Endothelial cell of umbilical vein (primary cell): ENCODE measurements at regions not wholly inside any gene's neighbourhood (a gene's known extent, or its start where the extent isn't known, plus 50 kb on each side); places are given as distances from the start of the nearest gene placed in this dataset.

Source experiments
- BruUV-seq: library from RNA; stranded (reverse); fragments of 400-500 nt; replicated peaks from 2 replicates; lab custom pipeline; 2021; lab: Mats Ljungman, UMichigan
- CTCF ChIA-PET: fragments of 300-600, 350-600 bp; sonication (Branson Sonifier 250); formaldehyde crosslinking; loops from one replicate; lab custom pipeline; 2021; ENCODE audit warnings: antibody characterized with exemption, inconsistent platforms; lab: Charles Lee
- POLR2A ChIA-PET: fragments of 300-600, 350-600 bp; sonication (Branson Sonifier 250); formaldehyde crosslinking; loops from one replicate; lab custom pipeline; 2021; ENCODE audit warnings: antibody characterized with exemption, inconsistent platforms; lab: Charles Lee
- DNase-seq: peaks from one replicate; pipeline ENCODE4 v3.0.0-alpha.2; 2011; ENCODE audit warnings: low read depth, low spot score
- FAIRE-seq: peaks from 2 replicates; lab custom pipeline; 2011; peaks lifted over from hg19 to GRCh38; lab: Jason Lieb, UNC
- H2AFZ ChIP-seq: 2 replicates; pipeline ENCODE4 v1.6.0; 2012; ENCODE audit warnings: low read depth, low read length, control low read depth, inconsistent platforms
- H3K27ac ChIP-seq: 2 replicates; pipeline ENCODE4 v1.5.1; 2011; ENCODE audit warnings: low read depth, mild to moderate bottlenecking, control low read depth, low read length, moderate library complexity; ENCODE audit not compliant: insufficient read depth
- H3K27me3 ChIP-seq, 2 experiments: 2 replicates each; pipeline versions ENCODE4 v1.6.0 to v1.6.1; 2011; ENCODE audit warnings: low read length in 2 of 2, mixed read lengths in 1 of 2; ENCODE audit not compliant: control insufficient read depth in 2 of 2, insufficient read depth in 2 of 2
- H3K36me3 ChIP-seq, 2 experiments: 2 replicates in 1 of 2; 3 replicates in 1 of 2; pipeline ENCODE4 v1.5.1; 2011; ENCODE audit warnings: low read length in 2 of 2, mild to moderate bottlenecking in 1 of 2, moderate library complexity in 1 of 2; ENCODE audit not compliant: control insufficient read depth in 2 of 2, insufficient read depth in 2 of 2; ENCODE audit errors: extremely low read depth in 1 of 2
- H3K4me1 ChIP-seq: 3 replicates; pipeline ENCODE4 v1.5.1; 2011; ENCODE audit warnings: mild to moderate bottlenecking, low read length; ENCODE audit not compliant: control insufficient read depth, insufficient read depth; ENCODE audit errors: extremely low read depth
- H3K4me2 ChIP-seq: 2 replicates; pipeline ENCODE4 v1.6.1; 2011; ENCODE audit warnings: low read length, control low read depth, mixed read lengths; ENCODE audit not compliant: insufficient read depth
- H3K4me3 ChIP-seq, 3 experiments: fragments of 200-600 bp in 1 of 3; sonication (generic), shearing (Covaris generic) in 1 of 3; replicated peaks in 1 of 3; 2 replicates each; pipeline ENCODE4 v1.5.1; 2011 to 2016; ENCODE audit warnings: control low read depth in 3 of 3, low read length in 3 of 3, mild to moderate bottlenecking in 2 of 3, inconsistent platforms in 1 of 3, low read depth in 1 of 3, moderate library complexity in 1 of 3; ENCODE audit not compliant: insufficient read depth in 1 of 3
- H3K79me2 ChIP-seq: 2 replicates; pipeline ENCODE4 v1.6.0; 2012; ENCODE audit warnings: low read length, inconsistent platforms; ENCODE audit not compliant: control insufficient read depth, insufficient read depth
- H3K9ac ChIP-seq: replicated peaks from 2 replicates; pipeline ENCODE3; 2011; ENCODE audit warnings: low read length, control low read depth; ENCODE audit not compliant: insufficient read depth; ENCODE audit errors: extremely low read depth
- H3K9me1 ChIP-seq: replicated peaks from 3 replicates; pipeline ENCODE4 v1.6.0; 2011; ENCODE audit warnings: mild to moderate bottlenecking, low read length; ENCODE audit not compliant: control insufficient read depth, insufficient read depth; ENCODE audit errors: extremely low read depth
- H3K9me3 ChIP-seq: replicated peaks from 2 replicates; pipeline ENCODE4 v1.5.1; 2012; ENCODE audit warnings: low read length, inconsistent platforms; ENCODE audit not compliant: control insufficient read depth, insufficient read depth
- H4K20me1 ChIP-seq: replicated peaks from 2 replicates; pipeline ENCODE3; 2011; ENCODE audit warnings: mild to moderate bottlenecking, low read length; ENCODE audit not compliant: control insufficient read depth, insufficient read depth; ENCODE audit errors: extremely low read depth
- CTCF ChIP-seq, 2 donors: IDR thresholded peaks; 1 replicate in 1 of 2; 2 replicates in 1 of 2; pipeline ENCODE4 v1.5.1; 2011; ENCODE audit warnings: low read length in 2 of 2, mild to moderate bottlenecking in 2 of 2, moderate library complexity in 2 of 2, control low read depth in 1 of 2, inconsistent platforms in 1 of 2, low read depth in 1 of 2; ENCODE audit not compliant: insufficient read depth in 1 of 2; ENCODE audit errors: extremely low read depth in 1 of 2
- EZH2 ChIP-seq: IDR thresholded peaks from 2 replicates; pipeline ENCODE4 v1.6.1; 2012; ENCODE audit warnings: borderline replicate concordance, low read depth, mild to moderate bottlenecking, moderate library complexity, low read length, inconsistent platforms; ENCODE audit not compliant: severe bottlenecking
- FOS ChIP-seq: IDR thresholded peaks from 2 replicates; pipeline ENCODE4 v1.6.1; 2011; ENCODE audit warnings: mild to moderate bottlenecking, low read length, moderate library complexity, borderline replicate concordance; ENCODE audit not compliant: insufficient read depth
- GATA2 ChIP-seq: IDR thresholded peaks from 2 replicates; pipeline ENCODE4 v1.7.0; 2011; ENCODE audit warnings: low read depth, mild to moderate bottlenecking, moderate library complexity, mixed read lengths, low read length; ENCODE audit not compliant: insufficient read length, insufficient read depth
- JUN ChIP-seq: IDR thresholded peaks from 2 replicates; pipeline ENCODE4 v1.6.1; 2011; ENCODE audit warnings: borderline replicate concordance, low read depth; ENCODE audit not compliant: insufficient read length, insufficient read depth
- MAX ChIP-seq: IDR thresholded peaks from 2 replicates; pipeline ENCODE4 v1.6.1; 2011; ENCODE audit not compliant: insufficient read depth, insufficient read length
- MYC ChIP-seq: IDR thresholded peaks from one replicate; pipeline ENCODE4 v1.6.1; 2011; ENCODE audit warnings: mild to moderate bottlenecking, low read depth, low read length
- POLR2A ChIP-seq: IDR thresholded peaks from 2 replicates; pipeline ENCODE4 v1.6.1; 2012; ENCODE audit warnings: low read depth, mild to moderate bottlenecking, control low read depth, low read length
- POLR2AphosphoS5 ChIP-seq: IDR thresholded peaks from 2 replicates; pipeline ENCODE4 v1.6.1; 2012; ENCODE audit warnings: low read depth, mild to moderate bottlenecking, control low read depth, low read length, moderate library complexity; ENCODE audit not compliant: insufficient read depth
- dilution Hi-C: fragments of 300-500 bp; cut with MboI; formaldehyde crosslinking; loops from one replicate; pipeline ENCODE4 v1.15.0; 2019; ENCODE audit warnings: low sequenced_read_pairs; ENCODE audit not compliant: extremely low pct_ligation_motif_present
- intact Hi-C: fragments of 100-400 bp; cut with micrococcal nuclease; formaldehyde crosslinking; loops from one replicate; pipeline ENCODE4 v1.10.0; 2022

- Histone ChIP-seq H3K9me3 (no peaks in the 10 kb centered on the region), H3K79me2 (no peaks in the 10 kb centered on the region), H3K36me3 (no peaks in the 10 kb centered on the region), H3K27me3 (no peaks in the 10 kb centered on the region), H3K27ac (no peak overlapping the region), H4K20me1 (no peaks in the 10 kb centered on the region), H3K4me1 (no peaks in the 10 kb centered on the region), H3K4me3 (no peak overlapping the region), H3K9ac (no peak overlapping the region), H2AFZ (no peak overlapping the region), H3K9me1 (no peaks in the 10 kb centered on the region), H3K4me2 (no peak overlapping the region)
- no peak for FAIRE-seq
- no peak for DNase-seq
- TF ChIP-seq POLR2AphosphoS5: no peak
- no peak for TF ChIP-seq JUN
- dilution Hi-C loops: no loop called here
- BruUV-seq: no TSS peak
- CTCF ChIA-PET: interaction anchor here (1.7 to 2.0 kb wide), 2 partner anchors 15 to 37 kb away, joined by 4 to 7 read pairs; no protein-coding TSS in a partner anchor
- POLR2A ChIA-PET: no interaction called here
- intact Hi-C loops: no loop called here
These were observed 208.5 kb upstream of the SNX7 start for GRCh38 chr1:98453066-98453465.

GRCh38 chr1:98452162-98452561 is 209.4 kb upstream of the SNX7 start:
- no peaks in the 10 kb centered on the region for H3K79me2 ChIP-seq
- TF ChIP-seq CTCF (IDR thresholded peaks at IDR 0.05; ENCODE audit: extremely low read depth in 1 of 2, insufficient read depth in 1 of 2, low read depth in 1 of 2, low read length in 2 of 2): no peak
- TF ChIP-seq FOS: no peak
- TF ChIP-seq JUN: no peak
- no peak for TF ChIP-seq MAX
- no peak for TF ChIP-seq GATA2
- TF ChIP-seq POLR2AphosphoS5: no peak
- TF ChIP-seq MYC: no peak
- no peak for TF ChIP-seq POLR2A
- TF ChIP-seq EZH2: no peak
- DNase-seq (no peak), FAIRE-seq (no peak)
- H3K4me3 ChIP-seq: no peak overlapping the region
- H4K20me1 ChIP-seq: no peaks in the 10 kb centered on the region
- ChIA-PET CTCF (interaction anchor here (0.8 to 3.0 kb wide), 8 partner anchors 8 to 366 kb away, joined by 3 to 10 read pairs (median 4); no protein-coding TSS in a partner anchor), POLR2A (no interaction called here)
- H3K9ac ChIP-seq: no peak overlapping the region
- no TSS peak for BruUV-seq
- dilution Hi-C loops (no loop called here), intact Hi-C loops (no loop called here)
- H3K9me1 ChIP-seq: no peaks in the 10 kb centered on the region
- H2AFZ ChIP-seq: no peak overlapping the region
- H3K27ac ChIP-seq: no peak overlapping the region
- no peaks in the 10 kb centered on the region for H3K9me3 ChIP-seq
- H3K4me1 ChIP-seq: no peaks in the 10 kb centered on the region
- no peaks in the 10 kb centered on the region for H3K27me3 ChIP-seq
- no peak overlapping the region for H3K4me2 ChIP-seq
- no peaks in the 10 kb centered on the region for H3K36me3 ChIP-seq
